ENCODE measurements at regions not wholly inside any gene's neighbourhood (a gene's known extent, or its start where the extent isn't known, plus 50 kb on each side); places are given as distances from the start of the nearest gene placed in this dataset.
A peak's percentile ranks its signal among the peaks of the same experiment; 100 is the strongest.

DNA sequence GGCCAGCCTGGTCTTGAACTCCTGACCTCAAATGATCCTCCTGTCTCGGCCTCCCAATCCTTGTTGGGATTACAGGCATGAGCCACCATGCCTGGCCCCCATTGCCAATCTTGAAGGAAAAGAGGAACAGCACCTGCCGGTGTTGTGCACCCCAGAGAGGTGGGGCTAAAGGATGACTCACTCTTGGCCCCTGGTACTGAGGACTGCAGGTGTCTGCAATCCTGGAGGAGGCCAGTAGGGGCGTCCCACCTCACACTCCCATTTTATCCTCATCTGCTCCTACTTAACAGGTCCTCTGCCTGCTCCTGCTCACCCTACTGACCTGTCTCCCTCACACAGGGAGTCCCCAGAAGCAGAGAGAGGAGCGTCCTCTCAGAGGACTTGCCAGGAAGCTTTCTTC lies 390.4 kb downstream of the ARHGEF28 start:
- H3K9me1 ChIP-seq (replicated peaks; ENCODE audit: control insufficient read depth, extremely low read depth, insufficient read depth, low read length), result no peaks in the 10 kb centered on the region
- H4K20me1 ChIP-seq (replicated peaks; ENCODE audit: control insufficient read depth, extremely low read depth, insufficient read depth, low read length), result no peaks in the 10 kb centered on the region
- no peak for FAIRE-seq
- H3K36me3 ChIP-seq (ENCODE audit: control insufficient read depth in 2 of 2, extremely low read depth in 1 of 2, insufficient read depth in 2 of 2, low read length in 2 of 2), result no peaks in the 10 kb centered on the region
- H3K9ac ChIP-seq (replicated peaks; ENCODE audit: extremely low read depth, insufficient read depth, low read length), result no peak overlapping the region
- intact Hi-C loops (cut with micrococcal nuclease), result no loop called here
- no peaks in the 10 kb centered on the region for H3K9me3 ChIP-seq (replicated peaks; ENCODE audit: control insufficient read depth, insufficient read depth, low read length)
- no peak overlapping the region for H3K4me3 ChIP-seq (replicated peaks in 1 of 3; ENCODE audit: insufficient read depth in 1 of 3, low read depth in 1 of 3, low read length in 3 of 3)
- ChIA-PET CTCF (interaction anchor here (1.3 kb wide), 1 partner anchor 19 kb away, joined by 4 read pairs; no protein-coding TSS in a partner anchor), POLR2A (no interaction called here)
- no peaks in the 10 kb centered on the region for H3K79me2 ChIP-seq (ENCODE audit: control insufficient read depth, insufficient read depth, low read length)
- no peak overlapping the region for H3K27ac ChIP-seq (ENCODE audit: insufficient read depth, low read depth, low read length)
- TF ChIP-seq, protein P1, sequence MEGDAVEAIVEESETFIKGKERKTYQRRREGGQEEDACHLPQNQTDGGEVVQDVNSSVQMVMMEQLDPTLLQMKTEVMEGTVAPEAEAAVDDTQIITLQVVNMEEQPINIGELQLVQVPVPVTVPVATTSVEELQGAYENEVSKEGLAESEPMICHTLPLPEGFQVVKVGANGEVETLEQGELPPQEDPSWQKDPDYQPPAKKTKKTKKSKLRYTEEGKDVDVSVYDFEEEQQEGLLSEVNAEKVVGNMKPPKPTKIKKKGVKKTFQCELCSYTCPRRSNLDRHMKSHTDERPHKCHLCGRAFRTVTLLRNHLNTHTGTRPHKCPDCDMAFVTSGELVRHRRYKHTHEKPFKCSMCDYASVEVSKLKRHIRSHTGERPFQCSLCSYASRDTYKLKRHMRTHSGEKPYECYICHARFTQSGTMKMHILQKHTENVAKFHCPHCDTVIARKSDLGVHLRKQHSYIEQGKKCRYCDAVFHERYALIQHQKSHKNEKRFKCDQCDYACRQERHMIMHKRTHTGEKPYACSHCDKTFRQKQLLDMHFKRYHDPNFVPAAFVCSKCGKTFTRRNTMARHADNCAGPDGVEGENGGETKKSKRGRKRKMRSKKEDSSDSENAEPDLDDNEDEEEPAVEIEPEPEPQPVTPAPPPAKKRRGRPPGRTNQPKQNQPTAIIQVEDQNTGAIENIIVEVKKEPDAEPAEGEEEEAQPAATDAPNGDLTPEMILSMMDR (IDR thresholded peaks at IDR 0.05; ENCODE audit: extremely low read depth in 1 of 2, insufficient read depth in 1 of 2, low read depth in 1 of 2, low read length in 2 of 2), result peak; percentile 12 to 18
- no peak for TF ChIP-seq POLR2A (IDR thresholded peaks at IDR 0.05; ENCODE audit: low read depth, low read length)
- dilution Hi-C loops (cut with MboI; ENCODE audit: extremely low pct_ligation_motif_present, low sequenced_read_pairs), result no loop called here
- H3K4me2 ChIP-seq (ENCODE audit: insufficient read depth, low read length), result no peak overlapping the region
- H3K4me1 ChIP-seq (ENCODE audit: control insufficient read depth, extremely low read depth, insufficient read depth, low read length), result no peaks in the 10 kb centered on the region
- no peak overlapping the region for H2AFZ ChIP-seq (ENCODE audit: low read depth, low read length)
- BruUV-seq (replicated peaks), result no TSS peak
- DNase-seq (ENCODE audit: low read depth, low spot score), result no peak
- peaks cover 10 to 18% of the 10 kb centered on the region in 2 experiments for H3K27me3 ChIP-seq (ENCODE audit: control insufficient read depth in 2 of 2, insufficient read depth in 2 of 2, low read length in 2 of 2)

- H3K4me1 ChIP-seq (ENCODE audit: control insufficient read depth, extremely low read depth, insufficient read depth, low read length), result no peaks in the 10 kb centered on the region
- no peak overlapping the region for H3K9ac ChIP-seq (replicated peaks; ENCODE audit: extremely low read depth, insufficient read depth, low read length)
- H3K27ac ChIP-seq (ENCODE audit: insufficient read depth, low read depth, low read length), result no peak overlapping the region
- H3K36me3 ChIP-seq (ENCODE audit: control insufficient read depth in 2 of 2, extremely low read depth in 1 of 2, insufficient read depth in 2 of 2, low read length in 2 of 2), result no peaks in the 10 kb centered on the region
- no peaks in the 10 kb centered on the region for H3K9me1 ChIP-seq (replicated peaks; ENCODE audit: control insufficient read depth, extremely low read depth, insufficient read depth, low read length)
- BruUV-seq (replicated peaks), result no TSS peak
- dilution Hi-C loops (cut with MboI; ENCODE audit: extremely low pct_ligation_motif_present, low sequenced_read_pairs) (no loop called here), intact Hi-C loops (cut with micrococcal nuclease) (no loop called here)
- no peak overlapping the region for H3K4me3 ChIP-seq (replicated peaks in 1 of 3; ENCODE audit: insufficient read depth in 1 of 3, low read depth in 1 of 3, low read length in 3 of 3)
- FAIRE-seq (no peak), DNase-seq (ENCODE audit: low read depth, low spot score) (no peak)
- no peak overlapping the region for H3K4me2 ChIP-seq (ENCODE audit: insufficient read depth, low read length)
- no peak overlapping the region for H2AFZ ChIP-seq (ENCODE audit: low read depth, low read length)
- CTCF ChIA-PET, result interaction anchor here (1.3 to 1.4 kb wide), 3 partner anchors 9 to 20 kb away, joined by 4 to 5 read pairs (median 4); no protein-coding TSS in a partner anchor
- no peak for TF ChIP-seq FOS (IDR thresholded peaks at IDR 0.05; ENCODE audit: borderline replicate concordance, insufficient read depth, low read length)
- POLR2A ChIA-PET, result no interaction called here
- no peaks in the 10 kb centered on the region for H3K9me3 ChIP-seq (replicated peaks; ENCODE audit: control insufficient read depth, insufficient read depth, low read length)
- no peaks in the 10 kb centered on the region for H3K79me2 ChIP-seq (ENCODE audit: control insufficient read depth, insufficient read depth, low read length)
- H3K27me3 ChIP-seq (ENCODE audit: control insufficient read depth in 2 of 2, insufficient read depth in 2 of 2, low read length in 2 of 2), result peaks cover 15 to 22% of the 10 kb centered on the region in 2 experiments
- H4K20me1 ChIP-seq (replicated peaks; ENCODE audit: control insufficient read depth, extremely low read depth, insufficient read depth, low read length), result no peaks in the 10 kb centered on the region
These were observed 389.7 kb downstream of the ARHGEF28 start for GRCh38 chr5:74015716-74016115.

All from endothelial cell of umbilical vein (primary cell).